ENCODE measurements at regions not wholly inside any gene's neighbourhood (a gene's known extent, or its start where the extent isn't known, plus 50 kb on each side); places are given as distances from the start of the nearest gene placed in this dataset.
"Not testable (repeated sequence)": the region's sequence is repeated elsewhere in the genome, so short reads cannot be mapped to it uniquely, and the experiment has no call there.

DNA sequence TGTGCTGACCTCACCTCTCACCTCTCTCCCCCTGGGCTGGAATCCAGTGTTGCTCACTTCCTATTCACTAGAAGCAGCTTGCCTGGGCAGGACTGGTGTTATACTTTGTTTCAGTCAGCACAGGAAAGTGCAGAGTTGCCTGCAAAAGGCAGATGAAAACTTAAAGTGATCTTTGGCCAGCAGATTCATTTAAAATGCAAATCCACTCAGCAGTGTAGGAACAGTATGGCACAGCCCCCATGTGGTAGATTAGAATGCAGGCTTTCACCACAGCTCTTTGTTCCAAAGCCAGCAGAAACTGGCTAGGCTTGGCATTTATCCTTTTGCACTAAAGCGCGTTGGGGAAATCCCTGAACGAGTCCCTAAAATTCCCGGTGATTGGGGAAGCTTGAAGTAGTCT lies 301.2 kb downstream of the OR4C45 start:
- no peak overlapping the region for H3K4me3 Mint-ChIP-seq (ENCODE audit: low read depth, unreplicated experiment)
- H3K4me1 Mint-ChIP-seq (ENCODE audit: low read depth, unreplicated experiment) = no peaks in the 10 kb centered on the region
- H3K9me3 Mint-ChIP-seq (ENCODE audit: low read depth, unreplicated experiment) = peaks cover 10% of the 10 kb centered on the region
- no peak for TF ChIP-seq CTCF (IDR thresholded peaks at IDR 0.05; ENCODE audit: unreplicated experiment)
- intact Hi-C loops (cut with micrococcal nuclease; ENCODE audit: unreplicated experiment) = no loop called here
- DNase-seq = no peak
- no peaks in the 10 kb centered on the region for H3K27me3 Mint-ChIP-seq (ENCODE audit: unreplicated experiment)
- no peak overlapping the region for H3K27ac Mint-ChIP-seq (ENCODE audit: unreplicated experiment)
- no TSS peak for BruUV-seq (replicated peaks)
- no peaks in the 10 kb centered on the region for H3K36me3 Mint-ChIP-seq (ENCODE audit: insufficient read depth, unreplicated experiment)
- CTCF ChIA-PET = no interaction called here

DNA sequence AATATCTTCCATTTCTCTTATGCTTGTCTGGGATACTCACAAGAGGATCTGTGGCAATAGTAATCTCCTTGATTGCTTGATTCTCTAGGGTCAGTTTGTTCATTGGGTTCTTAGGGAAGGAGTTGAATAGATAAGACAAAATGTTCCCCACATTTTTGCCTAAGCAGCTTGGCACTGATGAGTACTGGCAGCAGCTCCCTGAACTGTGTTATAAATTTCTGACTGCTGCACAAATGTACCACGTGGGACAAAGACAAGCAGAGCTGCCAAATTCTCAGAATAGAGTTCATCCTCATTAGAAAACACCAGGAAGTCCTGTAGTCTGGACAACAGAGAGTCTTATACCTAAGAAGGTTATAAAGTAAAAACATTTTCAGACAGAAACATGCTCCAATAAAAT lies 304.8 kb downstream of the OR4C45 start:
- H3K4me1 Mint-ChIP-seq (ENCODE audit: low read depth, unreplicated experiment); CTCF ChIA-PET; intact Hi-C loops (cut with micrococcal nuclease; ENCODE audit: unreplicated experiment); DNase-seq; H3K9me3 Mint-ChIP-seq (ENCODE audit: low read depth, unreplicated experiment); H3K27ac Mint-ChIP-seq (ENCODE audit: unreplicated experiment); H3K36me3 Mint-ChIP-seq (ENCODE audit: insufficient read depth, unreplicated experiment); H3K27me3 Mint-ChIP-seq (ENCODE audit: unreplicated experiment); H3K4me3 Mint-ChIP-seq (ENCODE audit: low read depth, unreplicated experiment); BruUV-seq (replicated peaks): not testable (repeated sequence)

GRCh38 chr11:50348018-50348417 lies 315.3 kb downstream of the OR4C45 start:
- intact Hi-C loops (cut with micrococcal nuclease; ENCODE audit: unreplicated experiment); H3K9me3 Mint-ChIP-seq (ENCODE audit: low read depth, unreplicated experiment); CTCF ChIA-PET; BruUV-seq (replicated peaks); H3K36me3 Mint-ChIP-seq (ENCODE audit: insufficient read depth, unreplicated experiment); H3K27ac Mint-ChIP-seq (ENCODE audit: unreplicated experiment); H3K4me3 Mint-ChIP-seq (ENCODE audit: low read depth, unreplicated experiment); H3K4me1 Mint-ChIP-seq (ENCODE audit: low read depth, unreplicated experiment); DNase-seq; H3K27me3 Mint-ChIP-seq (ENCODE audit: unreplicated experiment): not testable (repeated sequence)

- no TSS peak for BruUV-seq (replicated peaks)
- CTCF ChIA-PET = no interaction called here
- Mint-ChIP-seq H3K4me3 (ENCODE audit: low read depth, unreplicated experiment) (no peak overlapping the region), H3K27ac (ENCODE audit: unreplicated experiment) (no peak overlapping the region), H3K9me3 (ENCODE audit: low read depth, unreplicated experiment) (peaks cover under 1% of the 10 kb centered on the region), H3K27me3 (ENCODE audit: unreplicated experiment) (no peaks in the 10 kb centered on the region), H3K4me1 (ENCODE audit: low read depth, unreplicated experiment) (no peaks in the 10 kb centered on the region), H3K36me3 (ENCODE audit: insufficient read depth, unreplicated experiment) (no peaks in the 10 kb centered on the region)
- intact Hi-C loops (cut with micrococcal nuclease; ENCODE audit: unreplicated experiment) = no loop called here
- no peak for TF ChIP-seq CTCF (IDR thresholded peaks at IDR 0.05; ENCODE audit: unreplicated experiment)
- DNase-seq = no peak
These were observed 346.8 kb downstream of the OR4C45 start for GRCh38 chr11:50379484-50379883.

DNA sequence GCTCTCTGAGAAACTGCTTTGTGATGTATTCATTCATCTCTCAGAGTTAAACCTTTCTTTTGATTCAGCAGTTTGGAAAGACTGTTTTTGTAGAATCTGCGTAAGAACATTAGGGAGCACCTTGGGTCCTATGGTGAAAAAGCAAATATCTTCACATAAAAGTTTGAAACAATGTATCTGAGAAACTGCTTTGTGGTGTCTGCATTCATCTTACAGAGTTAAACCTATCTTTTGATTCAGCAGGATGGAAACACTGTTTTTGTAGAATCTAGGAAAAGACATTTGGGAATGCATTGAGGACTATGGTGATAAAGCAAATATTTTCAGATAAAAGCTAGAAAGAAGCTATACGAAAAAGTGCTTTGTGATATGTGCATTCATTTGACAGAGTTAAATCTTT lies 361.3 kb downstream of the OR4C45 start:
- Mint-ChIP-seq H3K9me3 (ENCODE audit: low read depth, unreplicated experiment) (peaks cover 6% of the 10 kb centered on the region), H3K27ac (ENCODE audit: unreplicated experiment) (no peak overlapping the region), H3K27me3 (ENCODE audit: unreplicated experiment) (no peaks in the 10 kb centered on the region), H3K4me3 (ENCODE audit: low read depth, unreplicated experiment) (no peak overlapping the region), H3K4me1 (ENCODE audit: low read depth, unreplicated experiment) (no peaks in the 10 kb centered on the region), H3K36me3 (ENCODE audit: insufficient read depth, unreplicated experiment) (no peaks in the 10 kb centered on the region)
- CTCF ChIA-PET = no interaction called here
- intact Hi-C loops (cut with micrococcal nuclease; ENCODE audit: unreplicated experiment) = no loop called here
- TF ChIP-seq CTCF (IDR thresholded peaks at IDR 0.05; ENCODE audit: unreplicated experiment) = no peak
- no peak for DNase-seq
- no TSS peak for BruUV-seq (replicated peaks)
